ENCODE measurements at regions not wholly inside any gene's neighbourhood (a gene's known extent, or its start where the extent isn't known, plus 50 kb on each side); places are given as distances from the start of the nearest gene placed in this dataset.
"Not testable (repeated sequence)": the region's sequence is repeated elsewhere in the genome, so short reads cannot be mapped to it uniquely, and the experiment has no call there.

GRCh38 chr10:5576780-5577624 lies 52.2 kb downstream of the CALML3 start:
- Histone ChIP-seq H3K4me3 (ENCODE audit: insufficient read depth, low read depth, low read length) (no peak overlapping the region), H3K36me3 (replicated peaks; ENCODE audit: control insufficient read depth, insufficient read depth, low read length) (no peaks in the 10 kb centered on the region), H3K27me3 (ENCODE audit: control insufficient read depth, insufficient read depth, low read length) (no peaks in the 10 kb centered on the region)
- DNase-seq: peak; percentile 63

GRCh38 chr10:5580038-5580428 lies 55.3 kb downstream of the CALML3 start:
- not testable (repeated sequence) for H3K27me3 ChIP-seq (ENCODE audit: control insufficient read depth, insufficient read depth, low read length); H3K4me3 ChIP-seq (ENCODE audit: insufficient read depth, low read depth, low read length); DNase-seq; H3K36me3 ChIP-seq (replicated peaks; ENCODE audit: control insufficient read depth, insufficient read depth, low read length)

GRCh38 chr10:5581670-5582566 lies 57.2 kb downstream of the CALML3 start:
- Histone ChIP-seq H3K36me3 (replicated peaks; ENCODE audit: control insufficient read depth, insufficient read depth, low read length) (no peaks in the 10 kb centered on the region), H3K4me3 (ENCODE audit: insufficient read depth, low read depth, low read length) (no peak overlapping the region), H3K27me3 (ENCODE audit: control insufficient read depth, insufficient read depth, low read length) (no peaks in the 10 kb centered on the region)
- no peak for DNase-seq

- no peaks in the 10 kb centered on the region for H3K27me3 ChIP-seq (ENCODE audit: control insufficient read depth, insufficient read depth, low read length)
- peak; percentile 71 for DNase-seq
- H3K36me3 ChIP-seq (replicated peaks; ENCODE audit: control insufficient read depth, insufficient read depth, low read length): no peaks in the 10 kb centered on the region
- H3K4me3 ChIP-seq (ENCODE audit: insufficient read depth, low read depth, low read length): no peak overlapping the region
These were observed 58.0 kb downstream of the CALML3 start for GRCh38 chr10:5582736-5583135.

- Histone ChIP-seq H3K4me3 (ENCODE audit: insufficient read depth, low read depth, low read length) (no peak overlapping the region), H3K27me3 (ENCODE audit: control insufficient read depth, insufficient read depth, low read length) (no peaks in the 10 kb centered on the region), H3K36me3 (replicated peaks; ENCODE audit: control insufficient read depth, insufficient read depth, low read length) (no peaks in the 10 kb centered on the region)
- peak; percentile 78 for DNase-seq
These were observed 58.9 kb downstream of the CALML3 start for GRCh38 chr10:5583525-5584175.

- Histone ChIP-seq H3K27me3 (ENCODE audit: control insufficient read depth, insufficient read depth, low read length) (no peaks in the 10 kb centered on the region), H3K36me3 (replicated peaks; ENCODE audit: control insufficient read depth, insufficient read depth, low read length) (no peaks in the 10 kb centered on the region), H3K4me3 (ENCODE audit: insufficient read depth, low read depth, low read length) (no peak overlapping the region)
- no peak for DNase-seq
These were observed 60.2 kb downstream of the CALML3 start for GRCh38 chr10:5584895-5585516.

GRCh38 chr10:5585517-5586206 lies 60.9 kb downstream of the CALML3 start:
- no peaks in the 10 kb centered on the region for H3K36me3 ChIP-seq (replicated peaks; ENCODE audit: control insufficient read depth, insufficient read depth, low read length)
- DNase-seq: no peak
- H3K27me3 ChIP-seq (ENCODE audit: control insufficient read depth, insufficient read depth, low read length): no peaks in the 10 kb centered on the region
- no peak overlapping the region for H3K4me3 ChIP-seq (ENCODE audit: insufficient read depth, low read depth, low read length)

GRCh38 chr10:5587151-5588079 lies 62.7 kb downstream of the CALML3 start:
- no peaks in the 10 kb centered on the region for H3K36me3 ChIP-seq (replicated peaks; ENCODE audit: control insufficient read depth, insufficient read depth, low read length)
- peak; percentile 72 for DNase-seq
- no peak overlapping the region for H3K4me3 ChIP-seq (ENCODE audit: insufficient read depth, low read depth, low read length)
- no peaks in the 10 kb centered on the region for H3K27me3 ChIP-seq (ENCODE audit: control insufficient read depth, insufficient read depth, low read length)

GRCh38 chr10:5588080-5588453 lies 63.3 kb downstream of the CALML3 start:
- no peaks in the 10 kb centered on the region for H3K36me3 ChIP-seq (replicated peaks; ENCODE audit: control insufficient read depth, insufficient read depth, low read length)
- H3K27me3 ChIP-seq (ENCODE audit: control insufficient read depth, insufficient read depth, low read length): no peaks in the 10 kb centered on the region
- H3K4me3 ChIP-seq (ENCODE audit: insufficient read depth, low read depth, low read length): no peak overlapping the region
- no peak for DNase-seq

GRCh38 chr10:5588603-5589002 lies 63.8 kb downstream of the CALML3 start:
- Histone ChIP-seq H3K27me3 (ENCODE audit: control insufficient read depth, insufficient read depth, low read length) (no peaks in the 10 kb centered on the region), H3K4me3 (ENCODE audit: insufficient read depth, low read depth, low read length) (no peak overlapping the region), H3K36me3 (replicated peaks; ENCODE audit: control insufficient read depth, insufficient read depth, low read length) (no peaks in the 10 kb centered on the region)
- no peak for DNase-seq

All from H7 (cell line).